H1 (cell line): ENCODE measurements at regions not wholly inside any gene's neighbourhood (a gene's known extent, or its start where the extent isn't known, plus 50 kb on each side); places are given as distances from the start of the nearest gene placed in this dataset.
A peak's percentile ranks its signal among the peaks of the same experiment; 100 is the strongest.

Experiments
- CTCF ChIA-PET: fragments of 300-600 bp; sonication (Branson Sonifier 250); formaldehyde crosslinking; loops from one replicate; lab custom pipeline; 2021; ENCODE audit not compliant: partially characterized antibody; lab: Charles Lee
- POLR2A ChIA-PET: fragments of 300-600 bp; sonication (Branson Sonifier 250); formaldehyde crosslinking; loops from one replicate; lab custom pipeline; 2021; ENCODE audit warnings: inconsistent platforms; ENCODE audit not compliant: partially characterized antibody; lab: Charles Lee
- DNase-seq, 2 experiments: peaks; one replicate each; pipeline versions ENCODE4 v3.0.0 to v3.0.0-alpha.2; 2010 to 2022; ENCODE audit warnings: low spot score in 2 of 2, low read depth in 1 of 2, mixed read lengths in 1 of 2
- FAIRE-seq: peaks from 2 replicates; lab custom pipeline; 2011; peaks lifted over from hg19 to GRCh38; lab: Jason Lieb, UNC
- H2AFZ ChIP-seq: 2 replicates; pipeline ENCODE4 v1.8.1; 2012; ENCODE audit warnings: low read length, inconsistent platforms
- H2AK5ac ChIP-seq: 2 replicates; pipeline ENCODE4 v1.6.1; 2013; ENCODE audit warnings: low read depth, low read length
- H2BK120ac ChIP-seq: replicated peaks from 2 replicates; pipeline ENCODE3; 2013; ENCODE audit warnings: low read depth, low read length, inconsistent platforms
- H2BK12ac ChIP-seq: 2 replicates; pipeline ENCODE4 v1.6.1; 2013; ENCODE audit warnings: low read depth, low read length
- H2BK15ac ChIP-seq: 2 replicates; pipeline ENCODE4 v1.6.1; 2013; ENCODE audit warnings: low read length
- H2BK20ac ChIP-seq: 2 replicates; pipeline ENCODE4 v1.6.1; 2013; ENCODE audit warnings: low read length
- H2BK5ac ChIP-seq: 2 replicates; pipeline ENCODE4 v1.6.1; 2013; ENCODE audit warnings: low read depth, low read length
- H3K14ac ChIP-seq: 2 replicates; pipeline ENCODE4 v1.6.1; 2013; ENCODE audit warnings: inconsistent platforms; ENCODE audit not compliant: insufficient read length
- H3K18ac ChIP-seq: 2 replicates; pipeline ENCODE4 v1.6.1; 2013; ENCODE audit warnings: low read length; ENCODE audit errors: extremely low read depth
- H3K23ac ChIP-seq: 2 replicates; pipeline ENCODE4 v1.6.1; 2013; ENCODE audit warnings: inconsistent platforms; ENCODE audit not compliant: insufficient read length
- H3K23me2 ChIP-seq: 2 replicates; pipeline ENCODE4 v1.6.1; 2013; ENCODE audit warnings: low read depth, low read length
- H3K27ac ChIP-seq: 2 replicates; pipeline ENCODE4 v1.6.1; 2011; ENCODE audit warnings: low read depth, low read length, inconsistent platforms
- H3K27me3 ChIP-seq, 4 experiments: replicated peaks in 1 of 4; 1 replicate in 1 of 4; 2 replicates in 3 of 4; pipeline versions ENCODE4 v1.6.1 to v1.8.1; 2011 to 2013; ENCODE audit warnings: low read length in 3 of 4, mild to moderate bottlenecking in 3 of 4, inconsistent platforms in 2 of 4, mixed read lengths in 2 of 4, moderate library complexity in 1 of 4; ENCODE audit not compliant: control insufficient read depth in 3 of 4, insufficient read depth in 3 of 4; ENCODE audit errors: extremely low read depth in 1 of 4
- H3K36me3 ChIP-seq, 4 experiments: 2 replicates each; pipeline versions ENCODE4 v1.6.1 to v1.8.1; 2011 to 2013; ENCODE audit warnings: mild to moderate bottlenecking in 4 of 4, low read length in 3 of 4, moderate library complexity in 2 of 4, control low read depth in 1 of 4, inconsistent platforms in 1 of 4; ENCODE audit not compliant: insufficient read depth in 4 of 4, control insufficient read depth in 2 of 4
- H3K4ac ChIP-seq: replicated peaks from 2 replicates; pipeline ENCODE3; 2013; ENCODE audit warnings: low read length, low read depth, mixed read lengths, inconsistent platforms; ENCODE audit not compliant: insufficient read length
- H3K4me1 ChIP-seq, 4 experiments: replicated peaks in 1 of 4; 1 replicate in 1 of 4; 2 replicates in 3 of 4; pipeline versions ENCODE4 v1.6.1 to v1.8.1; 2011 to 2013; ENCODE audit warnings: low read length in 3 of 4, inconsistent platforms in 2 of 4, mixed read lengths in 1 of 4; ENCODE audit not compliant: insufficient read depth in 4 of 4, control insufficient read depth in 3 of 4
- H3K4me2 ChIP-seq, 2 experiments: 2 replicates each; pipeline versions ENCODE4 v1.6.1 to v1.8.1; 2011 to 2013; ENCODE audit warnings: low read depth in 2 of 2, low read length in 2 of 2, control low read depth in 1 of 2, inconsistent platforms in 1 of 2, mild to moderate bottlenecking in 1 of 2; ENCODE audit not compliant: insufficient read depth in 1 of 2
- H3K4me3 ChIP-seq, 4 experiments: fragments of 200-600, 300-600 bp in 1 of 4; sonication (generic), shearing (Covaris generic), sonication (Bioruptor Twin) in 1 of 4; 2 replicates each; pipeline versions ENCODE4 v1.5.1 to v1.8.1; 2011 to 2016; ENCODE audit warnings: low read length in 4 of 4, low read depth in 3 of 4, control low read depth in 2 of 4, inconsistent platforms in 2 of 4, mild to moderate bottlenecking in 2 of 4, mixed read lengths in 1 of 4, moderate library complexity in 1 of 4; ENCODE audit not compliant: insufficient read depth in 2 of 4; ENCODE audit errors: extremely low read depth in 1 of 4
- H3K56ac ChIP-seq: replicated peaks from 2 replicates; pipeline ENCODE3; 2013; ENCODE audit warnings: low read depth, mild to moderate bottlenecking, mixed read lengths, low read length, inconsistent platforms; ENCODE audit not compliant: insufficient read length
- H3K79me1 ChIP-seq: 2 replicates; pipeline ENCODE4 v1.6.1; 2013; ENCODE audit warnings: low read depth, low read length, control low read depth
- H3K79me2 ChIP-seq, 2 experiments: 2 replicates each; pipeline versions ENCODE4 v1.6.1 to v1.8.1; 2012 to 2013; ENCODE audit warnings: low read length in 2 of 2, mild to moderate bottlenecking in 2 of 2, inconsistent platforms in 1 of 2; ENCODE audit not compliant: insufficient read depth in 2 of 2, control insufficient read depth in 1 of 2
- H3K9ac ChIP-seq, 4 experiments: replicated peaks in 1 of 4; 1 replicate in 1 of 4; 2 replicates in 3 of 4; pipeline versions ENCODE4 v1.6.1 to v1.8.1; 2011 to 2013; ENCODE audit warnings: low read depth in 3 of 4, low read length in 3 of 4, control low read depth in 2 of 4, mild to moderate bottlenecking in 2 of 4, moderate library complexity in 2 of 4, inconsistent platforms in 1 of 4; ENCODE audit errors: extremely low read depth in 1 of 4
- H3K9me3 ChIP-seq, 2 experiments: 2 replicates each; pipeline versions ENCODE4 v1.6.1 to v1.8.1; 2012 to 2013; ENCODE audit warnings: mild to moderate bottlenecking in 2 of 2, moderate library complexity in 2 of 2, control low read depth in 1 of 2, inconsistent platforms in 1 of 2, low read depth in 1 of 2, low read length in 1 of 2, mixed read lengths in 1 of 2; ENCODE audit not compliant: insufficient read depth in 2 of 2
- H4K20me1 ChIP-seq, 2 experiments: replicated peaks in 1 of 2; 2 replicates each; pipeline versions ENCODE3 to v1.8.1; 2011 to 2013; ENCODE audit warnings: inconsistent platforms in 2 of 2, low read length in 2 of 2, mild to moderate bottlenecking in 1 of 2; ENCODE audit not compliant: insufficient read depth in 2 of 2, control insufficient read depth in 1 of 2
- H4K5ac ChIP-seq: 2 replicates; pipeline ENCODE4 v1.6.1; 2013; ENCODE audit warnings: low read length, low read depth, mixed read lengths, inconsistent platforms; ENCODE audit not compliant: insufficient read length
- H4K8ac ChIP-seq: 2 replicates; pipeline ENCODE4 v1.8.0; 2013; ENCODE audit warnings: mild to moderate bottlenecking, moderate library complexity, low read length, inconsistent platforms; ENCODE audit not compliant: insufficient read depth; ENCODE audit errors: extremely low read depth
- H4K91ac ChIP-seq: replicated peaks from 2 replicates; pipeline ENCODE3; 2013; ENCODE audit warnings: low read length, mixed read lengths, inconsistent platforms; ENCODE audit not compliant: insufficient read length
- CHD2 ChIP-seq: IDR thresholded peaks from 2 replicates; pipeline ENCODE4 v1.6.1; 2012; ENCODE audit warnings: low read length, improper control_type of control experiment
- TAF1 ChIP-seq: IDR thresholded peaks from 2 replicates; pipeline ENCODE4 v1.6.1; 2011; ENCODE audit warnings: mild to moderate bottlenecking, low read depth, low read length
- WGBS, 2 experiments: shearing (Covaris generic) in 1 of 2; methylation state at CpG; one replicate each; pipeline versions ENCODE4 v1.1.6 to v1.1.7; 2013 to 2015; ENCODE audit warnings: low lambda C conversion rate in 2 of 2, mixed read lengths in 2 of 2, inconsistent platforms in 1 of 2, low coverage in 1 of 2, missing lambda C conversion rate in 1 of 2; ENCODE audit not compliant: insufficient replicate concordance in 2 of 2, insufficient coverage in 1 of 2, insufficient read length in 1 of 2; ENCODE audit errors: extremely low coverage in 1 of 2, missing lambda C conversion rate in 1 of 2; 5-methylcytosine and 5-hydroxymethylcytosine counted together
- TF ChIP-seq, protein P1 (sequence below), 3 experiments: IDR thresholded peaks; 1 replicate in 2 of 3; 2 replicates in 1 of 3; pipeline versions ENCODE4 v1.5.1 to v1.6.1; 2011; ENCODE audit warnings: low read length in 3 of 3, mild to moderate bottlenecking in 3 of 3, inconsistent platforms in 2 of 3, low read depth in 1 of 3, moderate library complexity in 1 of 3; ENCODE audit not compliant: insufficient read depth in 1 of 3; ENCODE audit errors: control extremely low read depth in 1 of 3
- TF ChIP-seq, protein P2 (sequence below): IDR thresholded peaks from 2 replicates; pipeline ENCODE4 v1.6.1; 2012; ENCODE audit warnings: inconsistent platforms

DNA sequence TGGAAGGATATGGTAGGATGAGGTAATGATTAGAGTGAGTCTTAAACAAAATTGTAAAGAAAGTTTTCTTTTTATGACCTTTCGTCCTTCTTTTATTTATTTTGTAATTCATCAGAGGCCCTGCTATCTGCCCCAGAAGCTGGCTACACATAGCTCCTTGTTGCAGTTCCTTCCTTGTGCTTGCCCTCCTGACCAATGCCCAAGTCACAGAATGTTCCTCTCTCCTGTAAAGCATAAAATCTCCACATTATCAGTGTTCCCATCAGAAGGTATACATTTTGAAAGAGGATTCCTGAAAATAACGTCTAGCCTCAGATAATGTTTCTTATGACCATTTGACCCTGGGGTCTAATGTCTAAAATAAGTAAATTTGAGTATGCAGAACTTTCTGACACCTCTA is 78.3 kb downstream of the RND3 start:
- H2BK15ac ChIP-seq, result no peak overlapping the region
- no peak overlapping the region for H3K23ac ChIP-seq
- no peak overlapping the region for H3K4ac ChIP-seq
- H3K79me2 ChIP-seq, result no peaks in the 10 kb centered on the region
- no peak overlapping the region for H2AFZ ChIP-seq
- FAIRE-seq (no peak), DNase-seq (no peak)
- peaks cover 3 to 7% (median 5%) of the 10 kb centered on the region in 4 experiments; a peak in 3 of 7 replicates for H3K4me1 ChIP-seq
- no peaks in the 10 kb centered on the region; the same call in 1 of the 2 replicates for H3K23me2 ChIP-seq
- no peaks in the 10 kb centered on the region; a peak in 1 of 4 replicates for H3K9me3 ChIP-seq
- no peak overlapping the region for H4K8ac ChIP-seq
- no peak overlapping the region for H2AK5ac ChIP-seq
- H4K5ac ChIP-seq, result no peak overlapping the region
- H4K20me1 ChIP-seq, result no peaks in the 10 kb centered on the region
- no peak overlapping the region for H3K27ac ChIP-seq
- WGBS, 2 experiments, result 90% methylated on average over 2 of the region's 2 CpGs; no CpG with 5 or more reads in 1 of the 2 experiments
- H4K91ac ChIP-seq, result no peak overlapping the region
- no peak overlapping the region; the same call in 1 of the 2 replicates for H3K18ac ChIP-seq
- H3K36me3 ChIP-seq, result no peaks in the 10 kb centered on the region
- peak overlapping the region; percentile 34 for H2BK120ac ChIP-seq
- no peak overlapping the region for H3K4me2 ChIP-seq
- no peak overlapping the region for H2BK12ac ChIP-seq
- H3K14ac ChIP-seq, result no peak overlapping the region
- H3K4me3 ChIP-seq, result no peak overlapping the region
- H3K56ac ChIP-seq, result no peak overlapping the region
- H3K27me3 ChIP-seq, result no peaks in the 10 kb centered on the region
- H3K79me1 ChIP-seq, result no peaks in the 10 kb centered on the region
- H2BK5ac ChIP-seq, result no peak overlapping the region
- no peak overlapping the region for H2BK20ac ChIP-seq
- H3K9ac ChIP-seq, result no peak overlapping the region
- ChIA-PET POLR2A (interaction anchor here (0.6 kb wide), 1 partner anchor 41 kb away, joined by 3 read pairs; no protein-coding TSS in a partner anchor), CTCF (interaction anchor here (0.5 kb wide), 1 partner anchor 1369 kb away, joined by 3 read pairs; no protein-coding TSS in a partner anchor)
- TF ChIP-seq, protein P1, sequence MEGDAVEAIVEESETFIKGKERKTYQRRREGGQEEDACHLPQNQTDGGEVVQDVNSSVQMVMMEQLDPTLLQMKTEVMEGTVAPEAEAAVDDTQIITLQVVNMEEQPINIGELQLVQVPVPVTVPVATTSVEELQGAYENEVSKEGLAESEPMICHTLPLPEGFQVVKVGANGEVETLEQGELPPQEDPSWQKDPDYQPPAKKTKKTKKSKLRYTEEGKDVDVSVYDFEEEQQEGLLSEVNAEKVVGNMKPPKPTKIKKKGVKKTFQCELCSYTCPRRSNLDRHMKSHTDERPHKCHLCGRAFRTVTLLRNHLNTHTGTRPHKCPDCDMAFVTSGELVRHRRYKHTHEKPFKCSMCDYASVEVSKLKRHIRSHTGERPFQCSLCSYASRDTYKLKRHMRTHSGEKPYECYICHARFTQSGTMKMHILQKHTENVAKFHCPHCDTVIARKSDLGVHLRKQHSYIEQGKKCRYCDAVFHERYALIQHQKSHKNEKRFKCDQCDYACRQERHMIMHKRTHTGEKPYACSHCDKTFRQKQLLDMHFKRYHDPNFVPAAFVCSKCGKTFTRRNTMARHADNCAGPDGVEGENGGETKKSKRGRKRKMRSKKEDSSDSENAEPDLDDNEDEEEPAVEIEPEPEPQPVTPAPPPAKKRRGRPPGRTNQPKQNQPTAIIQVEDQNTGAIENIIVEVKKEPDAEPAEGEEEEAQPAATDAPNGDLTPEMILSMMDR (IDR thresholded peaks at IDR 0.05; ENCODE audit: control extremely low read depth in 1 of 3, insufficient read depth in 1 of 3, low read depth in 1 of 3, low read length in 3 of 3), result no peak
- no peak for TF ChIP-seq CHD2
- no peak for TF ChIP-seq TAF1
- TF ChIP-seq, protein P2, sequence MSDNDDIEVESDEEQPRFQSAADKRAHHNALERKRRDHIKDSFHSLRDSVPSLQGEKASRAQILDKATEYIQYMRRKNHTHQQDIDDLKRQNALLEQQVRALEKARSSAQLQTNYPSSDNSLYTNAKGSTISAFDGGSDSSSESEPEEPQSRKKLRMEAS, result no peak
